Stimulated activated CD4-positive, alpha-beta T cell treated with anti-CD3 and anti-CD28 coated beads, TNF-alpha, amount 100 ng/mL, for 4 hours (primary cell): ENCODE measurements at regions not wholly inside any gene's neighbourhood (a gene's known extent, or its start where the extent isn't known, plus 50 kb on each side); places are given as distances from the start of the nearest gene placed in this dataset.

Experiments
- DNase-seq, 3 experiments: peaks; one replicate each; pipeline ENCODE4 v3.0.0-alpha.2; 2020; ENCODE audit warnings: low read depth in 3 of 3

DNA sequence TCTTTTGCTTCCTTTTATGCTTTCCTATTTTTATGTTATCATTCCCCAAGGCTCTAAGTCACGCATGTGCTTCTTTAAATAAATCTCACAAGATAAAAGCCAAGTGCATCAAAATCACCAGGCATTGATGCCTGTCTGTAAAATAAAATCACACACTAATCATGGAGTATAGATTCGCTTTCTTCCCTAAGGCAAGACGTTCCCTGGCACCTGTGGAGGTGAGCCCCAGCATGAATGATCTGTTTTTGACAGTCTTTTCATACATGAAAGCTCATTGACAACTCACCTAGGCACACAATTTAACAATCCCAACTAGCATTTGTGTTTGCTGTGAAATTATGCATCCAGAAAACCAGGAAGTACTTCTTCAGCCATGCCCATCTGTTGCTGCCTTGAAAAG is 146.9 kb upstream of the DMAC1 start:
- no peak for DNase-seq

- no peak for DNase-seq
Observed at GRCh38 chr9:7944572-7944971, 145.0 kb upstream of the DMAC1 start.

GRCh38 chr9:7937761-7938491 is 138.3 kb upstream of the DMAC1 start:
- no peak for DNase-seq

- DNase-seq = no peak
Observed at GRCh38 chr9:7936996-7937395, 137.4 kb upstream of the DMAC1 start.

DNA sequence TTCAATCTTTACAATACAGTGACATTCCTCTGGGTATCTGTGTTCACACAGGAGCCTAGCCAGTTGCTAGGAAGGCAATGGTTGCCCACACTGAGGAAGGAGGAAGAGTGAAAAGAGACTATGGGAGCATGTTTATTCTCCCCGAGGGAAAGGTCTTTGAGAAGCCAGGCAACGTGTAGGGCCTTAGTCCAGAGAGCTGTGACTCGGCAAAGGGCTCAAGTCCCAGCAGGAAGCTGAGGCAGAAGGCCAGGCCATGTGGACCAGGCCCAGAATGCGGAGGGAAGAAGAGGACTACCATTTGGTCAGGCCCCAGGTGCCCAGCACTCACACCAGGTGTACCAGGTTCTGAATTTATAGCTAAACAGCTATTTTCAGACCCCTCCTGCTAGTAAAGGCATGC is 136.6 kb upstream of the DMAC1 start:
- DNase-seq = no peak

DNA sequence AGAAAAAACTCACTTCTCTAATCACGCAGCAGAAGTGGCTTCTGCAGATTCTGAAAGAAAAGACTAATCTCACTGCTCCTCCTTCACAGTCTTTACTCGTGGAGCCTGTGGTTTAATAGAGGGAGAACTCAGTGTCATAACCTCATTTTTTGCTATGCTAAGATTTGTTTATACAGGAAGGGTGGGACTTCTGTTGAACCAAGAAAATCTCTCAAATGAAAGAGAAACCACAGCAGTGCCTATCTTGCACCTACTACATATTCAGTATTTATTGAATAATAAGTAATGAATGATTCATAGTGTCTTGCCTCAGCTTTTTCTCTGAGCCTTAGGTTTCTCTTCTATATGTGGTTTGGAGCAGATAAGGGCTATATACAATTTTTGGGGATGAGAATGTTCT is 136.1 kb upstream of the DMAC1 start:
- no peak for DNase-seq

DNA sequence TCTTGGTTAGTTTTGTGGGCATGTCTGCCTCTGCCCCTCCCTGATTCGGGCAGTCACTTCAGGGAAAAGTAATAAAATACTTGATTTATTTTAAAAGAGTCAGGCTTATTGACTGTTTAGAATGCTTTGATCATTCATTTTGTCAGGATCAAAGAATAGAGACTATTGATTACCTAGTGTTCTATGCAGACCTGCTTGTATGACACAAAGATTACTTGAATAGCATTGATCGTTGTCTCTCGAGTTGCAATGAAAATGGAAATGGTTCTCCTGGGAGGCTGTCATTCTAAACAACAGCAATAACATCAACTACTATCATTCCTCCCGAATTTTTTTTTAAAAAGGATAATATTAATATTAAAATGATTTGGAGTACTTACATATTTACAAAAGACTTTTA is 133.2 kb upstream of the DMAC1 start:
- no peak for DNase-seq

DNA sequence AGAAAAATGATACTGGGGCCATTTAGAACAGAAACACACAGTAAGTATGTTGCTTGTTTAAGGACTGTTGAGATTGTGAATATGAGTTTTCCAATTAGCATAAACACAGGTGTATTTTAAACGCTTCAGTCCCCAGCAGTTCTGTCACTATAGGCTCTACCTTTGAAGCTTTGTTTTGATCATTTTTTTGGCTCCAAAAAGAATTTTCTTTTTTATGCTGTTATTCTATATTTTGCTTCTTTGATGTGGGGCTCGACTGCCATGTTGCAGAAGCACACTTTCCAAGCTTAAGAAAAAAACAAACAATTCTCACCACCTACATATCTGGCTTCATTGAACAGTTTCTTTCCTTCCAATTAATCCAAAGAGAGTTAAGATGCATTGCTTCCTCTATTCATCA is 131.0 kb upstream of the DMAC1 start:
- no peak for DNase-seq

GRCh38 chr9:7921545-7922197 is 122.1 kb upstream of the DMAC1 start:
- no peak for DNase-seq

DNA sequence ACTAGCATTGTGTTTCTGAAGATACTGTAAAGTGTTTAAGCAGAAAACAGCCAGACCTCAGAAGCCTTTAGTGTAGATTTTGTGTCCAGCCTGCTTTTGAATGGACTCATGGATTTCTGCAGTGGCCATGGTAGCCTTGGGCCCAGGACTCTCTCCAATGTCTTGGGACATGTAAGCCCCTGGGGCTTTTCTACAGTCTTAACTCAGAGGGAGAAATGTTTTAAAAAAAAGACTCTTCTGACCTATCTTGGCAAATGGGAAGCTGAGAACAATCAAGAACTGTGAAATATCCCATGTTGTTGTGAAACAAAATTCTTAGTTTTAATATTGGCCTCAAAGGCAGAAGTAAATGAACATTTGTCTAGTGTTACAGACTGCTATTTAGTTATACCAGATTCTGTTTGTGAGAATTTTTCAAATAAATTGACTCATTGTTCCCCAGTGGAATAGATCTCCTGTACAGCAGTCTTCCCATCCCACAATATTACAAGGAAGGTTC is 112.5 kb upstream of the DMAC1 start:
- DNase-seq = no peak

DNA sequence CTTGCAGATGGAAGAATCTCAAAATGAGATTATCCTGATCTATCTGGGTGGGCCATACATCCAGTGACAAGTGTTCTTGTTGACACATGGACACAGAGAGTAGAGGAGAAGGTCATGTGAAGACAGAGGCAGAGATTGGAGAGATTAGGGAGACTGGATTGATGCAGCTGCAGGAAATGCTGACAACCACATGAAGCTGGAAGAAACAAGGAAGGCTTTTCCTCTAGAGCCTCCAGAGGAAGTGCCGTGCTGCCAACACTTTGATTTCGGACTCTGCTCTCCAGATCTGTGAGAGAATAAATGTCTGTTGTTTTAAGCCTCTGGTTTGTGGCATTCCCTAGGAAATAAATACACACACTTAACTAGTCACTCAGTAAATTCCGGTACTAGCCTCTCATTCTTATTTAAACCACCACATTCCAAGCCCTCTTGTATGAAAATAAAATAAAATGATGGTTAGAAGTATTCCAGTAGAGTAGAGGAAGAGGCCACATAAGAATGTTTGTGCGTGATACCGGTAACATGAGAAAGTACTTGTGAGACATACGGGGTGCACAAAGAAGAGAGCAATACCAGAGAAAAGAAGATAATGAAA is 110.9 kb upstream of the DMAC1 start:
- DNase-seq = no peak

- DNase-seq = no peak
Observed at GRCh38 chr9:7909537-7909936, 110.0 kb upstream of the DMAC1 start.

- no peak for DNase-seq
Observed at GRCh38 chr9:7907551-7908337, 108.2 kb upstream of the DMAC1 start.

DNA sequence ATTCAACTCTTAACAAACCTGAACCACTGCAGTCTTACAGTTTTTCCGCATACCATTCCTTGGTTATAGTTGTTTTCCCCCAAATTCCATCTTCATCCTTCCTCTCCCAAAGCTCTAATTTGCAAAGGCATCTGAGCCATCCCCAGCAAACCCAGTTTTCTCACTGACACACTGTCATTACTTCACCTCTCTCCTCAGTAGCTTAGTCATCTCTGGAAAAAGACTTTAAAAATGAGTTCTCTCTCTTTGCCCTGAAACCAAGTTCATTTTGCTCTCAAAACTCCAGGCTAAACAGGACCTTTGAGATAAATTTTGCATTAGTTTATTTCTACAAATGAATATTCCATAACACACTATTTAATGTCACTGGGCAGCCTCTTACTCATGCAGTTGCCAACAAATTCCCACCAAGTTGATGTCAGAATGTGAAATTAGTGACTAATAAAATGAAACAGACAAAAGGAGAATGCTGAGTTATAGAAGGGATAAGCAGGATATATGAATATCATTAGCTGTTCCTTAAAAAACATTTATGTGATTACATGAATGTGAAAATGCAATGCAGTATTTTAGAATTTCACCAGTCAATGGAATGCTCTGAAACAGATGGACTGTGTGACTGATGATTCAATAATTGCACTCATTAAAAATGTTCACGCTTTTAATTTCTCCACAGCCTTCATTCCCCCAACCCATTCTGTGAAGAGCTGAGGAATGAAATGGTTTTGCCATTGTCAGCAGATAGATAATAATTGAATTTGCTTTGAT is 107.4 kb upstream of the DMAC1 start:
- no peak for DNase-seq

DNA sequence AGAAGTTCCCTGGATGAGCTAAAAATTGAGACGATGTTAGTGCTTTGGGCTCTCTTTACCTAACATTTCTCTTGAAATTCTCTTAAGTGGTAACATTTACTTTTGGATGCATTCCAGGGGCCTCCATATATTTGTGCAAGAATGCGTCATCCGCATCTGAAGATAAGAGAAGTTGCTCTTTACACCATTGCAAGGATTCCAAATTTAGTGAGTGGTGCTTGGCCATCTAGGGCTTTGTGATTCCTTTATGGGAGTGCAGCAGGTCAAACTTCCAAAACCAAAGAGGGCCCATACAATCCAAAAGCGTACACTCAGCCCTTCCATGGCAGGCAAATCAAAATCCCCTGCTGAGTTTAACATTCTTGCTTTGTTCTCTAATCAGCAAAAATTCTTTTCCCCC is 102.0 kb upstream of the DMAC1 start:
- DNase-seq = no peak

DNA sequence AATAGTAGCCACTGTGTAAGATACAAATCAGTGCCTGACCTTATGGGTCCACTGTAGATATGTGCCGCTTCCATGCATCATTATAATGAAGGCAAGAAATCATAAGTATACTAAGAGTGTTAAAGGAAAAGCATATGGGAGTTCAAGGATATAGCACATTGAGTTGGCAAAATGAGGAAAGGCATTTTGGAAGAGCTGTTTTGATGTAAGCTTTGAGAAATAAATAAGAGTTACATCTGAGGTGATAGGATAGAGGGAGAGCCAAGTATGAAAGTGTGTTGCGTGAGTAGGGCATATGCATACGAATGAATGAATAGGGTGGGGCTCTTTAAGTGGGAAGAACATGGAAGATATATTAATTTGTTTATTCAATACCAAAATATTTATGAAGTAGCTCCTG is 101.0 kb upstream of the DMAC1 start:
- DNase-seq = no peak

DNA sequence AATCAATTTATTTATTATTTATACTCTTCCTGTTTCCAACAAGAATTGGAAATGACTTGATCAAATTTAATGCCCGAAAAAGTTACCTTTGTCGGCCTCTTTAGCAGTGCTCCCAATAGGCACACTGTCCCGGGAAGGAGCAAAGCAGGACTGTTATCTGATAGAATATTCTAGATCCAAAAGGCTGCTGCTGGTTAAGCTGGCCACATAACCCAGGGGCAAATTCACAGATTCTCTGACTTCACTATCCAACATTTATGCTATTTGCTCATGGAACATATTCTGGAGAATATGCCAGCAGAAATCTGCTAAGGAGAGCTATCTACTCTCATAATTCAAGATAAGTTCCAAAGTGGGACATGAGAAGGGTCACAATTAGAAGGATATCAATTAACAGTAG is 100.2 kb upstream of the DMAC1 start:
- no peak for DNase-seq

DNA sequence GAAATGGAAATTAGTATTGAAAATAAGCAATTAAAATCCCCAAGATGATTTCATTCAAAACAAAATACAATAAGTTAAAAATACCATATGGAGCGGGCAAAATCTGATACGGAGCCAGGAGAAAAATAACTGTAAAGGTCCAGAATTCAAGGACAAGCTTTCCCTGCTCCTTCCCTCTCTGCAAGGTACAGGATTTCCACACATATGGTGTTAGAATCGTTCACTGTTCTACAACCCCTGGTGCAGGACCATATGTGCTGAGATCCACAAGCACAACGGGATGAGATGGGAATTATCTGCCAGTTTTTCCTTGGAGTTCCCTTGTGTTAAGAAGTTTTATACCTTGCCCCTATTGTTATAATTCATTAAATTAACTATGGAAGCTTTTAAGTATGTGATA is 94.7 kb upstream of the DMAC1 start:
- no peak for DNase-seq

- no peak for DNase-seq
Observed at GRCh38 chr9:7892975-7893374, 93.4 kb upstream of the DMAC1 start.

GRCh38 chr9:7879551-7880245 is 80.1 kb upstream of the DMAC1 start:
- DNase-seq = no peak
